ENCODE measurements at regions not wholly inside any gene's neighbourhood (a gene's known extent, or its start where the extent isn't known, plus 50 kb on each side); places are given as distances from the start of the nearest gene placed in this dataset.

DNA sequence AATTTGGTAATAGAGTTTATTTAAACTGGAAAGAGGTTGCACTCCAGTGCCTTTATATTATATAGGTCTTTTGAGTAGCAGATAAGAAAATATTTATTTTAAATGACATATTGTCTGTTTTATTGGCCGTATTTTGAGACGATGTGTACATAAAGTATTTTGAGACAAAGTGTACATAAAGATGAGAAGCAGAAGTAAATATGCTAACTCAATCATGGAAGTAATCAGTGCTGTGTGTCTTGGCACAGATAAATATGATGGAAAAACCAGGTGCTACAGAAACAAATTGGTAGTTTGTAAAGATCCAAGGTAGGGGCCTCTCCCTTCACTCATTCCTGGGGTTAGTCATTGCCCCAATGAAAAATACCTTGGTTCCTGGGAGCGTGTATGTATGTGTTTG, 382.9 kb downstream of the DSEL start:
- TF ChIP-seq, protein P1, sequence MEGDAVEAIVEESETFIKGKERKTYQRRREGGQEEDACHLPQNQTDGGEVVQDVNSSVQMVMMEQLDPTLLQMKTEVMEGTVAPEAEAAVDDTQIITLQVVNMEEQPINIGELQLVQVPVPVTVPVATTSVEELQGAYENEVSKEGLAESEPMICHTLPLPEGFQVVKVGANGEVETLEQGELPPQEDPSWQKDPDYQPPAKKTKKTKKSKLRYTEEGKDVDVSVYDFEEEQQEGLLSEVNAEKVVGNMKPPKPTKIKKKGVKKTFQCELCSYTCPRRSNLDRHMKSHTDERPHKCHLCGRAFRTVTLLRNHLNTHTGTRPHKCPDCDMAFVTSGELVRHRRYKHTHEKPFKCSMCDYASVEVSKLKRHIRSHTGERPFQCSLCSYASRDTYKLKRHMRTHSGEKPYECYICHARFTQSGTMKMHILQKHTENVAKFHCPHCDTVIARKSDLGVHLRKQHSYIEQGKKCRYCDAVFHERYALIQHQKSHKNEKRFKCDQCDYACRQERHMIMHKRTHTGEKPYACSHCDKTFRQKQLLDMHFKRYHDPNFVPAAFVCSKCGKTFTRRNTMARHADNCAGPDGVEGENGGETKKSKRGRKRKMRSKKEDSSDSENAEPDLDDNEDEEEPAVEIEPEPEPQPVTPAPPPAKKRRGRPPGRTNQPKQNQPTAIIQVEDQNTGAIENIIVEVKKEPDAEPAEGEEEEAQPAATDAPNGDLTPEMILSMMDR (IDR thresholded peaks at IDR 0.05), result no peak
- TF ChIP-seq POLR2A (IDR thresholded peaks at IDR 0.05), result no peak

Data from lower leg skin (tissue), 3 donors.